ENCODE measurements at regions not wholly inside any gene's neighbourhood (a gene's known extent, or its start where the extent isn't known, plus 50 kb on each side); places are given as distances from the start of the nearest gene placed in this dataset.
A peak's percentile ranks its signal among the peaks of the same experiment; 100 is the strongest.

- ChIA-PET POLR2A (no interaction called here), CTCF (no interaction called here)
- 29% methylated on average over 11 of the region's 11 CpGs for WGBS (ENCODE audit: missing lambda C conversion rate)
- no peak overlapping the region for H3K4me3 ChIP-seq
- no peak for TF ChIP-seq FOSL2 (IDR thresholded peaks at IDR 0.05)
- no peak for TF ChIP-seq FOSL2 (CRISPR knock-in tag; IDR thresholded peaks at IDR 0.05)
- no peak for TF ChIP-seq HOXB13 (CRISPR knock-in tag; IDR thresholded peaks at IDR 0.05; ENCODE audit: low read depth)
- no peak for TF ChIP-seq PHF8 (IDR thresholded peaks at IDR 0.05; ENCODE audit: borderline replicate concordance, low read depth)
- no peak for TF ChIP-seq JUN (IDR thresholded peaks at IDR 0.05)
- no peak for TF ChIP-seq HDAC2 (IDR thresholded peaks at IDR 0.05)
- no peak for TF ChIP-seq POLR2AphosphoS2 (conservative IDR thresholded peaks at IDR 0.05; ENCODE audit: low read length)
- TF ChIP-seq CTCF (IDR thresholded peaks at IDR 0.05) = no peak
- no peak for TF ChIP-seq CBX8 (IDR thresholded peaks at IDR 0.05)
- no peak for TF ChIP-seq HOXA7 (CRISPR knock-in tag; IDR thresholded peaks at IDR 0.05)
- TF ChIP-seq MYC (IDR thresholded peaks at IDR 0.05; ENCODE audit: borderline replicate concordance, low read length) = no peak
- no peak for TF ChIP-seq RFX5 (IDR thresholded peaks at IDR 0.05)
- TF ChIP-seq ZC3H11A (IDR thresholded peaks at IDR 0.05) = no peak
- no peak for TF ChIP-seq TFCP2L1 (CRISPR knock-in tag; IDR thresholded peaks at IDR 0.05)
- TF ChIP-seq FOSB (CRISPR knock-in tag; IDR thresholded peaks at IDR 0.05) = no peak
- TF ChIP-seq ZSCAN20 (CRISPR knock-in tag; IDR thresholded peaks at IDR 0.05) = no peak
- TF ChIP-seq CHD4 (IDR thresholded peaks at IDR 0.05; ENCODE audit: borderline replicate concordance) = no peak
- no peak for TF ChIP-seq MAX (IDR thresholded peaks at IDR 0.05)
- TF ChIP-seq ZFP36 (IDR thresholded peaks at IDR 0.05; ENCODE audit: borderline replicate concordance, partially characterized antibody) = no peak
- no peak for TF ChIP-seq NR3C1 (IDR thresholded peaks at IDR 0.05)
- H3K27ac ChIP-seq = no peak overlapping the region
- no peaks in the 10 kb centered on the region for H3K9me3 ChIP-seq
- FAIRE-seq = no peak
- no peak for DNase-seq (ENCODE audit: low read depth in 1 of 2, low spot score in 1 of 2)
- H3K4me2 ChIP-seq = no peak overlapping the region
- no peaks in the 10 kb centered on the region for H3K4me1 ChIP-seq
- ATAC-seq = no peak
Observed at GRCh38 chr10:44008917-44009709, 360.4 kb upstream of the ZNF32 start.

- Histone ChIP-seq H3K4me2 (no peak overlapping the region), H3K4me1 (no peaks in the 10 kb centered on the region), H3K4me3 (no peak overlapping the region), H3K27ac (no peak overlapping the region), H3K9me3 (no peaks in the 10 kb centered on the region)
- DNase-seq (ENCODE audit: low read depth in 1 of 2, low spot score in 1 of 2) (peak; percentile 4 to 7), FAIRE-seq (no peak), ATAC-seq (no peak)
- POLR2A ChIA-PET = no interaction called here
- TF ChIP-seq FOSL2 (IDR thresholded peaks at IDR 0.05) (no peak), FOSL2 (CRISPR knock-in tag; IDR thresholded peaks at IDR 0.05) (no peak), MAX (IDR thresholded peaks at IDR 0.05) (no peak), SREBF2 (IDR thresholded peaks at IDR 0.05) (no peak), CHD4 (IDR thresholded peaks at IDR 0.05; ENCODE audit: borderline replicate concordance) (no peak), MAFK (IDR thresholded peaks at IDR 0.05; ENCODE audit: partially characterized antibody) (no peak), RFX5 (IDR thresholded peaks at IDR 0.05) (no peak), TFCP2L1 (CRISPR knock-in tag; IDR thresholded peaks at IDR 0.05) (no peak), ESRRA (IDR thresholded peaks at IDR 0.05; ENCODE audit: borderline replicate concordance, low read length) (no peak), NFE2L2 (conservative IDR thresholded peaks at IDR 0.05; ENCODE audit: low read length) (no peak), EHF (CRISPR knock-in tag; IDR thresholded peaks at IDR 0.05) (no peak), RCOR1 (IDR thresholded peaks at IDR 0.05; ENCODE audit: low read depth, low read length) (no peak), HMGXB4 (CRISPR knock-in tag; IDR thresholded peaks at IDR 0.05; ENCODE audit: borderline replicate concordance) (no peak), RARB (CRISPR knock-in tag; IDR thresholded peaks at IDR 0.05) (no peak), PHF8 (IDR thresholded peaks at IDR 0.05; ENCODE audit: borderline replicate concordance, low read depth) (no peak), KDM1A (IDR thresholded peaks at IDR 0.05; ENCODE audit: low read depth) (no peak), ZC3H11A (IDR thresholded peaks at IDR 0.05) (no peak), KDM5A (IDR thresholded peaks at IDR 0.05) (no peak), TP53 (CRISPR knock-in tag; IDR thresholded peaks at IDR 0.05) (no peak)
- WGBS (ENCODE audit: missing lambda C conversion rate) = 4% methylated on average over 9 of the region's 10 CpGs
- CTCF ChIA-PET = no interaction called here
Observed at GRCh38 chr10:44008270-44008916, 359.7 kb upstream of the ZNF32 start.
